ENCODE measurements at regions not wholly inside any gene's neighbourhood (a gene's known extent, or its start where the extent isn't known, plus 50 kb on each side); places are given as distances from the start of the nearest gene placed in this dataset.

DNA sequence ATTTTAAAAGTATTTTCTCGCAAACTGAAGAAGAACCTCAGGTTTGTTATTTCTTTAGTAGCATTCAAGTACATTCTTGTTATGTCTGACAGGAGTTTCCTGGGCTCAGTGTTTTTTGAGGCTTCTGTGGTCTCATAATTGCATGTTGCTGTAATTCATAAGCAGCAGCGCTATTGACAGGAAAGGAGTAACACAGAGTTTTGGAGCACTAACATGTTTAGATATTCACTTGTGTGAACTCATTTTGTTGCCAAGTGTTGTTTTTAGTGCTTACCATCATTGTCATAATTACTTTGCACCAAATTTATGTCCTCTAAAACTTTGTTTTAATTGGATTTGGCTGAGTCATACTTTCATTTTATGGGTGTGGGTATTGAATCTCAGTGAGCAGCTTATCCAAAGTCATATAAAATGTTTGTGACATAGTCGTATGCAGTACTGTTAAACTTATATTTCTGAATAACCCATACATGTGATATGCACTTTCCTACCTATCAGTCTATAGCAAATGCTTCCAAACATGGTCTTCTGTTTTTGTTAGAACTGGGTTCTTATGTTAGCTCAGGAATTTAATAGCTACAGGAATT is 358.7 kb upstream of the CTSO start:
- H3K27me3 ChIP-seq (ENCODE audit: control insufficient read depth, insufficient read depth, low read length), result no peaks in the 10 kb centered on the region
- POLR2A ChIA-PET (ENCODE audit: unreplicated experiment), result no interaction called here
- H3K4me2 ChIP-seq (ENCODE audit: low read depth, low read length), result peak overlapping the region; percentile 45; the same call in 1 of the 2 replicates
- WGBS, 2 experiments (ENCODE audit: extremely low coverage in 2 of 2, insufficient read length in 1 of 2), result no CpG with 5 or more reads among the region's 3 CpGs
- TF ChIP-seq, protein P1, sequence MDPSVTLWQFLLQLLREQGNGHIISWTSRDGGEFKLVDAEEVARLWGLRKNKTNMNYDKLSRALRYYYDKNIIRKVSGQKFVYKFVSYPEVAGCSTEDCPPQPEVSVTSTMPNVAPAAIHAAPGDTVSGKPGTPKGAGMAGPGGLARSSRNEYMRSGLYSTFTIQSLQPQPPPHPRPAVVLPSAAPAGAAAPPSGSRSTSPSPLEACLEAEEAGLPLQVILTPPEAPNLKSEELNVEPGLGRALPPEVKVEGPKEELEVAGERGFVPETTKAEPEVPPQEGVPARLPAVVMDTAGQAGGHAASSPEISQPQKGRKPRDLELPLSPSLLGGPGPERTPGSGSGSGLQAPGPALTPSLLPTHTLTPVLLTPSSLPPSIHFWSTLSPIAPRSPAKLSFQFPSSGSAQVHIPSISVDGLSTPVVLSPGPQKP (IDR thresholded peaks at IDR 0.05; ENCODE audit: borderline replicate concordance, low read depth, low read length), result no peak
- TF ChIP-seq CHD1 (IDR thresholded peaks at IDR 0.05; ENCODE audit: low read depth, low read length) (no peak), MAZ (IDR thresholded peaks at IDR 0.05; ENCODE audit: borderline replicate concordance, low read depth, low read length) (no peak), NFE2L2 (IDR thresholded peaks at IDR 0.05; ENCODE audit: low read depth, low read length) (peak; percentile 54; the same call in 1 of the 2 replicates)
- H2BK120ac ChIP-seq (ENCODE audit: low read depth, low read length), result no peak overlapping the region
- BruUV-seq (replicated peaks), result no TSS peak
- DNase-seq, result no peak
- H3K79me1 ChIP-seq (ENCODE audit: low read depth in 1 of 2, low read length in 2 of 2), result no peaks in the 10 kb centered on the region
- H4K5ac ChIP-seq (ENCODE audit: low read depth, low read length), result no peak overlapping the region
- H3K18ac ChIP-seq (ENCODE audit: low read depth, low read length), result no peak overlapping the region
- no peaks in the 10 kb centered on the region for H3K4me1 ChIP-seq (ENCODE audit: control insufficient read depth, insufficient read depth, low read length)
- H2BK20ac ChIP-seq (ENCODE audit: low read depth, low read length), result no peak overlapping the region
- no peak overlapping the region for H4K8ac ChIP-seq (ENCODE audit: low read depth in 2 of 2, low read length in 2 of 2)
- H3K14ac ChIP-seq (replicated peaks; ENCODE audit: low read depth, low read length), result no peak overlapping the region
- H2AK9ac ChIP-seq (replicated peaks; ENCODE audit: low read depth, low read length, poor library complexity), result no peak overlapping the region
- in situ Hi-C loops (cut with MboI; ENCODE audit: low sequenced_read_pairs), result no loop called here
- no peaks in the 10 kb centered on the region for H3K9me1 ChIP-seq (ENCODE audit: insufficient read depth, low read length)
- H4K20me1 ChIP-seq (ENCODE audit: insufficient read depth, low read length), result no peaks in the 10 kb centered on the region
- dilution Hi-C loops (cut with HindIII; ENCODE audit: low sequenced_read_pairs, unreplicated experiment), result no loop called here
- no peaks in the 10 kb centered on the region for H3K9me3 ChIP-seq (ENCODE audit: control insufficient read depth, insufficient read depth, low read length)
- CTCF ChIA-PET, result no interaction called here
- H3K9ac ChIP-seq (ENCODE audit: low read depth, low read length), result no peak overlapping the region
- no peak overlapping the region for H3K56ac ChIP-seq (ENCODE audit: extremely low read depth, insufficient read depth, low read length)
- no peak overlapping the region for H4K91ac ChIP-seq (ENCODE audit: insufficient read depth, low read depth, low read length)
- no peak overlapping the region for H3K27ac ChIP-seq (ENCODE audit: insufficient read depth, low read length)
- no peak overlapping the region for H2BK15ac ChIP-seq (ENCODE audit: low read depth, low read length)
- no peak overlapping the region for H2AFZ ChIP-seq (replicated peaks; ENCODE audit: low read length, poor library complexity)
- no peak for ATAC-seq (ENCODE audit: low read depth)
- H2BK5ac ChIP-seq (ENCODE audit: low read depth, low read length, poor library complexity, severe bottlenecking), result no peak overlapping the region
- no peak overlapping the region for H3K4ac ChIP-seq (ENCODE audit: low read depth, low read length)
- H3K23ac ChIP-seq (ENCODE audit: low read depth, low read length), result no peak overlapping the region
- intact Hi-C loops (cut with micrococcal nuclease), result no loop called here
- no peak overlapping the region for H3K4me3 ChIP-seq (ENCODE audit: insufficient read depth, low read depth, low read length)
- H3K36me3 ChIP-seq (ENCODE audit: control insufficient read depth, insufficient read depth, low read length), result no peaks in the 10 kb centered on the region
- no peak overlapping the region for H2AK5ac ChIP-seq (ENCODE audit: low read depth, low read length)
